Endodermal cell (in vitro differentiated cells): ENCODE measurements at regions not wholly inside any gene's neighbourhood (a gene's known extent, or its start where the extent isn't known, plus 50 kb on each side); places are given as distances from the start of the nearest gene placed in this dataset.

ENCODE experiments used
- DNase-seq: peaks from one replicate; pipeline ENCODE4 v3.0.0-alpha.2; 2017
- H3K27ac ChIP-seq: 2 replicates; pipeline ENCODE4 v1.5.1; 2013; ENCODE audit warnings: mild to moderate bottlenecking, low read depth, low read length, moderate library complexity
- H3K27me3 ChIP-seq: 2 replicates; pipeline ENCODE4 v1.6.1; 2013; ENCODE audit warnings: mild to moderate bottlenecking, low read length, moderate library complexity; ENCODE audit not compliant: insufficient read depth, control insufficient read depth, poor library complexity, severe bottlenecking
- H3K36me3 ChIP-seq: 2 replicates; pipeline ENCODE4 v1.7.0; 2013; ENCODE audit warnings: mild to moderate bottlenecking, low read length, moderate library complexity; ENCODE audit not compliant: control insufficient read depth, insufficient read depth
- H3K4me1 ChIP-seq: one replicate; pipeline ENCODE4 v1.7.0; 2013; ENCODE audit warnings: low read length; ENCODE audit not compliant: control insufficient read depth, insufficient read depth
- H3K4me3 ChIP-seq: 2 replicates; pipeline ENCODE4 v1.5.1; 2013; ENCODE audit warnings: mild to moderate bottlenecking, low read length, moderate library complexity
- H3K9ac ChIP-seq: 2 replicates; pipeline ENCODE4 v1.6.1; 2013; ENCODE audit warnings: mild to moderate bottlenecking, low read length, moderate library complexity; ENCODE audit not compliant: poor library complexity, severe bottlenecking; ENCODE audit errors: extremely low read depth
- H3K9me3 ChIP-seq: 2 replicates; pipeline ENCODE4 v1.6.1; 2013; ENCODE audit warnings: mild to moderate bottlenecking, low read length, moderate library complexity; ENCODE audit not compliant: control insufficient read depth
- H3K27ac Mint-ChIP-seq: 2 replicates; pipeline ENCODE4 v1.8.0; 2020; ENCODE audit warnings: mixed read lengths
- H3K27me3 Mint-ChIP-seq: 2 replicates; pipeline ENCODE4 v1.8.0; 2021; ENCODE audit warnings: mild to moderate bottlenecking, mixed read lengths; ENCODE audit not compliant: insufficient read depth
- H3K36me3 Mint-ChIP-seq: 2 replicates; pipeline ENCODE4 v1.8.0; 2020; ENCODE audit warnings: low read depth, mixed read lengths
- H3K4me1 Mint-ChIP-seq: 2 replicates; pipeline ENCODE4 v1.8.0; 2020; ENCODE audit warnings: mixed read lengths
- H3K4me3 Mint-ChIP-seq: 2 replicates; pipeline ENCODE4 v1.8.0; 2020; ENCODE audit warnings: mild to moderate bottlenecking, moderate library complexity, mixed read lengths
- H3K9me3 Mint-ChIP-seq: 2 replicates; pipeline ENCODE4 v1.8.0; 2020; ENCODE audit warnings: mild to moderate bottlenecking, mixed read lengths
- WGBS, 2 experiments: methylation state at CpG; one replicate each; pipeline versions ENCODE4 v1.1.5 to v1.1.7; 2013; ENCODE audit warnings: missing lambda C conversion rate in 2 of 2, mixed read lengths in 1 of 2; ENCODE audit not compliant: insufficient coverage in 1 of 2, insufficient read length in 1 of 2; 5-methylcytosine and 5-hydroxymethylcytosine counted together
- TF ChIP-seq, protein P1 (sequence below): fragments of 200-600 bp; sonication (generic); conservative IDR thresholded peaks from 2 replicates; pipeline ENCODE4 v1.5.0; 2021; ENCODE audit warnings: antibody characterized with exemption, mild to moderate bottlenecking

DNA sequence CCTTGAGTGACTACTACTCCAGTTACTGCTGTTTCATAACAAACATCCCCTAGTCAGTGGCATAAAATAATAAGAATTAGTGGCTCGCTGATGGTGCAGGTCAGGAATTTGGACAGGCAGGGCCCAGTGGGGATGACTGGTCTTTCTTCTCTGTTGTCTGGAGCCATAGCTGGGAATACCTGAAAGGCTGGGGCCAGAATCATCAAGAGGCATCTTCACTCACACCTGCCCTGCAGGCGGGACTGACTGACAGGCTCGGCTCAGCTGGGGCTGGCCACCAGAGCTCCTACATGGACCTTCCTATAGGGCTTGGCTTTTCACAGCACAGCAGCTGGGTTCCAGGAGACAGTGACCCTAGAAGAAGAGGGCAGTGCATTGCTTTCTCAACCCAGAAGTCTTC lies 148.8 kb upstream of the ATP10A start:
- H3K4me3 ChIP-seq = no peak overlapping the region
- DNase-seq = no peak
- WGBS, 2 experiments = 89 to 100% methylated on average over 1 to 3 of the region's 3 CpGs
- H3K9ac ChIP-seq = no peak overlapping the region
- Mint-ChIP-seq H3K4me1 (peaks cover 4% of the 10 kb centered on the region), H3K4me3 (no peak overlapping the region), H3K9me3 (no peaks in the 10 kb centered on the region), H3K27ac (no peak overlapping the region), H3K27me3 (no peaks in the 10 kb centered on the region), H3K36me3 (no peaks in the 10 kb centered on the region)
- no peaks in the 10 kb centered on the region for H3K36me3 ChIP-seq
- no peaks in the 10 kb centered on the region for H3K9me3 ChIP-seq
- H3K27me3 ChIP-seq = no peaks in the 10 kb centered on the region
- TF ChIP-seq, protein P1, sequence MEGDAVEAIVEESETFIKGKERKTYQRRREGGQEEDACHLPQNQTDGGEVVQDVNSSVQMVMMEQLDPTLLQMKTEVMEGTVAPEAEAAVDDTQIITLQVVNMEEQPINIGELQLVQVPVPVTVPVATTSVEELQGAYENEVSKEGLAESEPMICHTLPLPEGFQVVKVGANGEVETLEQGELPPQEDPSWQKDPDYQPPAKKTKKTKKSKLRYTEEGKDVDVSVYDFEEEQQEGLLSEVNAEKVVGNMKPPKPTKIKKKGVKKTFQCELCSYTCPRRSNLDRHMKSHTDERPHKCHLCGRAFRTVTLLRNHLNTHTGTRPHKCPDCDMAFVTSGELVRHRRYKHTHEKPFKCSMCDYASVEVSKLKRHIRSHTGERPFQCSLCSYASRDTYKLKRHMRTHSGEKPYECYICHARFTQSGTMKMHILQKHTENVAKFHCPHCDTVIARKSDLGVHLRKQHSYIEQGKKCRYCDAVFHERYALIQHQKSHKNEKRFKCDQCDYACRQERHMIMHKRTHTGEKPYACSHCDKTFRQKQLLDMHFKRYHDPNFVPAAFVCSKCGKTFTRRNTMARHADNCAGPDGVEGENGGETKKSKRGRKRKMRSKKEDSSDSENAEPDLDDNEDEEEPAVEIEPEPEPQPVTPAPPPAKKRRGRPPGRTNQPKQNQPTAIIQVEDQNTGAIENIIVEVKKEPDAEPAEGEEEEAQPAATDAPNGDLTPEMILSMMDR = no peak
- no peaks in the 10 kb centered on the region for H3K4me1 ChIP-seq
- no peak overlapping the region for H3K27ac ChIP-seq

DNA sequence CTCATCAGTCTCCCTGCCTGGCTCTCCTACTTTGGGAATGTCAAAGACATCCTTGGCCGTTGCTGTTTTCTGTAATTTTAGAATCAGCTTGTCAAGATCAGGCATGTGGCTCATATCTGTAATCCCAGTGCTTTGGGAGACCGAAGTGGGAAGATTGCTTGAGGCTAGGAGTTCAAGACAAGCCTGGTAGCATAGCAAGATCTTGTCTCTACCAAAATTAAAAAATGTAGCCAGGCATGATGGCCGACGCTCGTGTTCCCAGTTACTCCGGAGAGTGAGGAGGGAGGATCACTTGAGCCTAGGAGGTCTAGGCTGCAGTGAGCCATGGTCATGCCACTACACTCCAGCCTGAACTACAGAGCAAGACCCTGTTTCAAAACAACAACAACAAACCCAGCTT lies 144.0 kb upstream of the ATP10A start:
- whole genome bisulfite sequencing, 2 experiments = 91 to 95% methylated on average over 5 to 6 of the region's 6 CpGs
- Histone ChIP-seq H3K4me1 (no peaks in the 10 kb centered on the region), H3K27ac (no peak overlapping the region), H3K4me3 (no peak overlapping the region), H3K27me3 (no peaks in the 10 kb centered on the region), H3K36me3 (no peaks in the 10 kb centered on the region), H3K9ac (no peak overlapping the region), H3K9me3 (no peaks in the 10 kb centered on the region)
- H3K27me3 Mint-ChIP-seq = no peaks in the 10 kb centered on the region
- H3K36me3 Mint-ChIP-seq = no peaks in the 10 kb centered on the region
- DNase-seq = no peak
- TF ChIP-seq, protein P1 = no peak
- no peak overlapping the region for H3K4me3 Mint-ChIP-seq
- H3K4me1 Mint-ChIP-seq = no peaks in the 10 kb centered on the region
- H3K27ac Mint-ChIP-seq = no peak overlapping the region
- H3K9me3 Mint-ChIP-seq = no peaks in the 10 kb centered on the region

DNA sequence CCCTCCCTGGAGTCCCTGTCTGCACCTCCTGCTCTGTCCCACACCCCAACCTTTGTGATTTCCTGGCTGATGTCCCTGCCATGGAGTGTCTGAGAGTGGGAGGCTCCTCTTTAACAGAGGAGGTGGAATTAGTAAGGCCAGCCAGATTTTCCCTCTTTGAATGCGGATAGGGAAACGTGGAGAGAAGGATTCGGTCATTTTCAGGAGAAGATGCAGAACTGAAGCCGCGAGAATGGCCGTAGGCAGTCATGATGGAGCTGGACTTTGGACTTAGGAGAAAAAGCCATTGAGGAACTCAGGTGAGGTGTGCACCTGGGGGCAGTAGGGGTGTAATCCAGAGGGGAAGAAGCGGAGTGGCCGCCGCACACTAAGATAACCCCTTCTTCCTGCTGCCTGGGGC lies 138.1 kb upstream of the ATP10A start:
- TF ChIP-seq, protein P1 = no peak
- H3K9me3 Mint-ChIP-seq = peaks cover 3% of the 10 kb centered on the region
- H3K4me1 Mint-ChIP-seq = no peaks in the 10 kb centered on the region
- no peaks in the 10 kb centered on the region for H3K36me3 ChIP-seq
- no peaks in the 10 kb centered on the region for H3K4me1 ChIP-seq
- H3K4me3 Mint-ChIP-seq = no peak overlapping the region
- H3K36me3 Mint-ChIP-seq = no peaks in the 10 kb centered on the region
- DNase-seq = no peak
- no peaks in the 10 kb centered on the region for H3K27me3 ChIP-seq
- H3K27ac Mint-ChIP-seq = no peak overlapping the region
- 95 to 98% methylated on average over 6 to 9 of the region's 9 CpGs for WGBS, 2 experiments
- no peaks in the 10 kb centered on the region for H3K9me3 ChIP-seq
- H3K27me3 Mint-ChIP-seq = peaks cover 2% of the 10 kb centered on the region
- no peak overlapping the region for H3K27ac ChIP-seq
- no peak overlapping the region for H3K9ac ChIP-seq
- H3K4me3 ChIP-seq = no peak overlapping the region
